ENCODE measurements at regions not wholly inside any gene's neighbourhood (a gene's known extent, or its start where the extent isn't known, plus 50 kb on each side); places are given as distances from the start of the nearest gene placed in this dataset.

DNA sequence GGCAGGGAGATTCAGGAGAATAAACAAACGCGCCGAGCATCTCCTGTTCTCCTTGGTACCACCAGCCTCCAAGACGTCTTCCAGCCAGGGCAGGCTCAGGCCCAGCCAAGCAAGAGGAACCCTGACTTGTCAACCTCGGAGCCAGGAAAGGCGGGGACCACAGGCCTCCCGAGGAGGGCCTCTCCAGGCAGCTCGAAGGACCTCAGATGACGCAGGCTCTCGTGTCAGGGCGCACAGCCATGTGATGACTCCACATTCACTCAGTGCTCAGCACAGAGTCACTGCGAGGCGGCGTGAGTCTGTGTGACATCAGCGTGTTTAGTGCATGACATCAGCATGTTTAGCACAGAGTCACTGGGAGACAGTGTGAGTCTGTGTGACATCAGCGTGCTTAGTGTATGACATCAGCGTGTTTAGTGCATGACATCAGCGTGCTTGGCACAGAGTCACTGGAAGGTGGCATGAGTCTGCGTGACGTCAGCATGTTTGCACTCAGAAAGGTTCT, 241.4 kb downstream of the BRD1 start:
- H3K27me3 ChIP-seq (ENCODE audit: control insufficient read depth in 1 of 2, insufficient read depth in 2 of 2, low read length in 2 of 2), result peaks cover 10 to 66% of the 10 kb centered on the region in 2 experiments; a peak in 4 of 5 replicates
- no peak overlapping the region for H3K4me2 ChIP-seq (ENCODE audit: low read depth, low read length)
- H3K36me3 ChIP-seq (replicated peaks in 1 of 2; ENCODE audit: control insufficient read depth in 1 of 2, insufficient read depth in 2 of 2, low read length in 2 of 2), result no peaks in the 10 kb centered on the region
- H2AFZ ChIP-seq (ENCODE audit: low read length), result no peak overlapping the region
- no peaks in the 10 kb centered on the region for H4K20me1 ChIP-seq (ENCODE audit: insufficient read depth, low read length)
- CTCF ChIA-PET (ENCODE audit: low intra/inter-chr PET ratio, low total read pairs), result no interaction called here
- H3K9me3 ChIP-seq (ENCODE audit: low read length), result no peaks in the 10 kb centered on the region
- intact Hi-C loops (cut with micrococcal nuclease; ENCODE audit: unreplicated experiment) (no loop called here), in situ Hi-C loops (cut with HindIII; ENCODE audit: extremely low pct_ligation_motif_present, low pct_unique_long_range_greater_than_20kb) (no loop called here)
- WGBS (ENCODE audit: low lambda C conversion rate), result 17% methylated on average over 12 of the region's 20 CpGs
- no TSS peak for BruUV-seq (replicated peaks)
- no peaks in the 10 kb centered on the region for H3K4me1 ChIP-seq (ENCODE audit: insufficient read depth, low read length)
- POLR2A ChIA-PET, result no interaction called here
- no peak overlapping the region for H3K4me3 ChIP-seq (replicated peaks in 1 of 3; ENCODE audit: insufficient read depth in 1 of 3, low read depth in 2 of 3, low read length in 3 of 3)
- no peak overlapping the region for H3K9ac ChIP-seq (ENCODE audit: insufficient read depth, low read depth, low read length)
- FAIRE-seq (no peak), DNase-seq (ENCODE audit: low spot score) (peak; percentile 3), ATAC-seq (no peak; the same call in 2 of the 3 replicates)
- no peaks in the 10 kb centered on the region for H3K79me2 ChIP-seq (ENCODE audit: insufficient read depth, low read length)
- H3K27ac ChIP-seq (ENCODE audit: extremely low read length, insufficient read depth, low read length), result no peak overlapping the region
- no peak for TF ChIP-seq ZNF251 (CRISPR knock-in tag; IDR thresholded peaks at IDR 0.05)
- no peak for TF ChIP-seq ZNF616 (CRISPR knock-in tag; IDR thresholded peaks at IDR 0.05; ENCODE audit: low read depth)
- no peak for TF ChIP-seq KMT2A (CRISPR knock-in tag; IDR thresholded peaks at IDR 0.05)
- TF ChIP-seq ONECUT2 (CRISPR knock-in tag; IDR thresholded peaks at IDR 0.05), result no peak
- TF ChIP-seq, protein P1, sequence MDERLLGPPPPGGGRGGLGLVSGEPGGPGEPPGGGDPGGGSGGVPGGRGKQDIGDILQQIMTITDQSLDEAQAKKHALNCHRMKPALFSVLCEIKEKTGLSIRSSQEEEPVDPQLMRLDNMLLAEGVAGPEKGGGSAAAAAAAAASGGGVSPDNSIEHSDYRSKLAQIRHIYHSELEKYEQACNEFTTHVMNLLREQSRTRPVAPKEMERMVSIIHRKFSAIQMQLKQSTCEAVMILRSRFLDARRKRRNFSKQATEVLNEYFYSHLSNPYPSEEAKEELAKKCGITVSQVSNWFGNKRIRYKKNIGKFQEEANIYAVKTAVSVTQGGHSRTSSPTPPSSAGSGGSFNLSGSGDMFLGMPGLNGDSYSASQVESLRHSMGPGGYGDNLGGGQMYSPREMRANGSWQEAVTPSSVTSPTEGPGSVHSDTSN (CRISPR knock-in tag; IDR thresholded peaks at IDR 0.05), result no peak
- no peak for TF ChIP-seq NCOR1 (IDR thresholded peaks at IDR 0.05; ENCODE audit: borderline replicate concordance, low read length)
- TF ChIP-seq ZNF292 (CRISPR knock-in tag; IDR thresholded peaks at IDR 0.05; ENCODE audit: borderline replicate concordance, low read depth), result no peak
- TF ChIP-seq, protein P2, sequence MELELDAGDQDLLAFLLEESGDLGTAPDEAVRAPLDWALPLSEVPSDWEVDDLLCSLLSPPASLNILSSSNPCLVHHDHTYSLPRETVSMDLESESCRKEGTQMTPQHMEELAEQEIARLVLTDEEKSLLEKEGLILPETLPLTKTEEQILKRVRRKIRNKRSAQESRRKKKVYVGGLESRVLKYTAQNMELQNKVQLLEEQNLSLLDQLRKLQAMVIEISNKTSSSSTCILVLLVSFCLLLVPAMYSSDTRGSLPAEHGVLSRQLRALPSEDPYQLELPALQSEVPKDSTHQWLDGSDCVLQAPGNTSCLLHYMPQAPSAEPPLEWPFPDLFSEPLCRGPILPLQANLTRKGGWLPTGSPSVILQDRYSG (CRISPR knock-in tag; IDR thresholded peaks at IDR 0.05), result no peak
- TF ChIP-seq ELF1 (CRISPR knock-in tag; IDR thresholded peaks at IDR 0.05), result no peak
- TF ChIP-seq ZBTB1 (CRISPR knock-in tag; IDR thresholded peaks at IDR 0.05; ENCODE audit: borderline replicate concordance), result no peak
- no peak for TF ChIP-seq MTF1 (CRISPR knock-in tag; IDR thresholded peaks at IDR 0.05)
- TF ChIP-seq ZBTB21 (CRISPR knock-in tag; IDR thresholded peaks at IDR 0.05), result peak; percentile 85
- TF ChIP-seq CREB1 (IDR thresholded peaks at IDR 0.05), result peak; percentile 96
- no peak for TF ChIP-seq CREB1 (CRISPR knock-in tag; IDR thresholded peaks at IDR 0.05)
- no peak for TF ChIP-seq ZNF547 (CRISPR knock-in tag; IDR thresholded peaks at IDR 0.05)
- no peak for TF ChIP-seq POLR2A (IDR thresholded peaks at IDR 0.05; ENCODE audit: insufficient read depth in 1 of 2, low read depth in 2 of 2, low read length in 2 of 2)
- TF ChIP-seq ZNF501 (CRISPR knock-in tag; IDR thresholded peaks at IDR 0.05), result no peak
- TF ChIP-seq ZFAT (CRISPR knock-in tag; conservative IDR thresholded peaks at IDR 0.05), result no peak
- TF ChIP-seq, protein P3, sequence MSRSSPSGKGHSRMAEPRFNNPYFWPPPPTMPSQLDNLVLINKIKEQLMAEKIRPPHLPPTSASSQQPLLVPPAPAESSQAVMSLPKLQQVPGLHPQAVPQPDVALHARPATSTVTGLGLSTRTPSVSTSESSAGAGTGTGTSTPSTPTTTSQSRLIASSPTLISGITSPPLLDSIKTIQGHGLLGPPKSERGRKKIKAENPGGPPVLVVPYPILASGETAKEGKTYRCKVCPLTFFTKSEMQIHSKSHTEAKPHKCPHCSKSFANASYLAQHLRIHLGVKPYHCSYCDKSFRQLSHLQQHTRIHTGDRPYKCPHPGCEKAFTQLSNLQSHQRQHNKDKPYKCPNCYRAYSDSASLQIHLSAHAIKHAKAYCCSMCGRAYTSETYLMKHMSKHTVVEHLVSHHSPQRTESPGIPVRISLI (CRISPR knock-in tag; IDR thresholded peaks at IDR 0.05; ENCODE audit: borderline replicate concordance), result no peak
- TF ChIP-seq, protein P4, sequence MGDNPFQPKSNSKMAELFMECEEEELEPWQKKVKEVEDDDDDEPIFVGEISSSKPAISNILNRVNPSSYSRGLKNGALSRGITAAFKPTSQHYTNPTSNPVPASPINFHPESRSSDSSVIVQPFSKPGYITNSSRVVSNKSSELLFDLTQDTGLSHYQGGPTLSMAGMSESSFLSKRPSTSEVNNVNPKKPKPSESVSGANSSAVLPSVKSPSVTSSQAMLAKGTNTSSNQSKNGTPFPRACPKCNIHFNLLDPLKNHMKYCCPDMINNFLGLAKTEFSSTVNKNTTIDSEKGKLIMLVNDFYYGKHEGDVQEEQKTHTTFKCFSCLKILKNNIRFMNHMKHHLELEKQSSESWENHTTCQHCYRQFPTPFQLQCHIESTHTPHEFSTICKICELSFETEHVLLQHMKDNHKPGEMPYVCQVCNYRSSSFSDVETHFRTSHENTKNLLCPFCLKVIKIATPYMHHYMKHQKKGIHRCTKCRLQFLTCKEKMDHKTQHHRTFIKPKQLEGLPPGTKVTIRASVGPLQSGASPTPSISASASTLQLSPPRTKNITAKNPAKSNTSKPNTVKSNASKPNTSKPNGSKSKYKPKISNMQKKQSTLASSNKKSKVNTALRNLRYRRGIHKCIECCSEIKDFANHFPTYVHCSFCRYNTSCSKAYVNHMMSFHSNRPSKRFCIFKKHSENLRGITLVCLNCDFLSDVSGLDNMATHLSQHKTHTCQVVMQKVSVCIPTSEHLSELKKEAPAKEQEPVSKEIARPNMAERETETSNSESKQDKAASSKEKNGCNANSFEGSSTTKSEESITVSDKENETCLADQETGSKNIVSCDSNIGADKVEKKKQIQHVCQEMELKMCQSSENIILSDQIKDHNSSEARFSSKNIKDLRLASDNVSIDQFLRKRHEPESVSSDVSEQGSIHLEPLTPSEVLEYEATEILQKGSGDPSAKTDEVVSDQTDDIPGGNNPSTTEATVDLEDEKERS (CRISPR knock-in tag; IDR thresholded peaks at IDR 0.05), result no peak
- peak; percentile 84 for TF ChIP-seq ATF7 (IDR thresholded peaks at IDR 0.05)
- TF ChIP-seq ATF7 (CRISPR knock-in tag; IDR thresholded peaks at IDR 0.05), result no peak

Data from HepG2 (cell line).